ENCODE measurements at regions not wholly inside any gene's neighbourhood (a gene's known extent, or its start where the extent isn't known, plus 50 kb on each side); places are given as distances from the start of the nearest gene placed in this dataset.

GRCh38 chr2:160869411-160869810, 290.8 kb upstream of the TANK start:
- no peaks in the 10 kb centered on the region for H3K9me3 ChIP-seq (ENCODE audit: control insufficient read depth in 2 of 2, insufficient read depth in 1 of 2, low read depth in 1 of 2, low read length in 1 of 2)
- H3K27ac ChIP-seq (ENCODE audit: low read depth in 2 of 2, low read length in 1 of 2) = no peak overlapping the region
- H3K4me3 ChIP-seq (ENCODE audit: low read depth in 1 of 2, low read length in 2 of 2) = no peak overlapping the region
- H3K4me1 ChIP-seq (ENCODE audit: control insufficient read depth in 2 of 2, insufficient read depth in 2 of 2, low read length in 1 of 2) = no peaks in the 10 kb centered on the region
- H3K36me3 ChIP-seq (ENCODE audit: control insufficient read depth in 2 of 2, insufficient read depth in 2 of 2, low read length in 1 of 2) = no peaks in the 10 kb centered on the region
- no peaks in the 10 kb centered on the region for H3K27me3 ChIP-seq (ENCODE audit: control insufficient read depth in 1 of 2, insufficient read depth in 2 of 2, low read length in 2 of 2)
- WGBS, 2 donors = 25 to 43% methylated on average over 2 of the region's 2 CpGs

- no peaks in the 10 kb centered on the region for H3K4me1 ChIP-seq (ENCODE audit: control insufficient read depth in 2 of 2, insufficient read depth in 2 of 2, low read length in 1 of 2)
- no peak overlapping the region for H3K27ac ChIP-seq (ENCODE audit: low read depth in 2 of 2, low read length in 1 of 2)
- H3K4me3 ChIP-seq (ENCODE audit: low read depth in 1 of 2, low read length in 2 of 2) = no peak overlapping the region
- no peaks in the 10 kb centered on the region for H3K27me3 ChIP-seq (ENCODE audit: control insufficient read depth in 1 of 2, insufficient read depth in 2 of 2, low read length in 2 of 2)
- no peaks in the 10 kb centered on the region for H3K9me3 ChIP-seq (ENCODE audit: control insufficient read depth in 2 of 2, insufficient read depth in 1 of 2, low read depth in 1 of 2, low read length in 1 of 2)
- 34% methylated on average over 6 of the region's 6 CpGs for WGBS, 2 donors
- H3K36me3 ChIP-seq (ENCODE audit: control insufficient read depth in 2 of 2, insufficient read depth in 2 of 2, low read length in 1 of 2) = no peaks in the 10 kb centered on the region
These were observed 289.3 kb upstream of the TANK start for GRCh38 chr2:160870729-160871465.

GRCh38 chr2:160871953-160872352, 288.3 kb upstream of the TANK start:
- no peaks in the 10 kb centered on the region for H3K27me3 ChIP-seq (ENCODE audit: control insufficient read depth in 1 of 2, insufficient read depth in 2 of 2, low read length in 2 of 2)

GRCh38 chr2:160876029-160876428, 284.2 kb upstream of the TANK start:
- H3K27ac ChIP-seq (ENCODE audit: low read depth in 2 of 2, low read length in 1 of 2) = no peak overlapping the region
- H3K36me3 ChIP-seq (ENCODE audit: control insufficient read depth in 2 of 2, insufficient read depth in 2 of 2, low read length in 1 of 2) = no peaks in the 10 kb centered on the region
- 58 to 62% methylated on average over 2 of the region's 2 CpGs for WGBS, 2 donors
- H3K27me3 ChIP-seq (ENCODE audit: control insufficient read depth in 1 of 2, insufficient read depth in 2 of 2, low read length in 2 of 2) = no peaks in the 10 kb centered on the region
- H3K4me3 ChIP-seq (ENCODE audit: low read depth in 1 of 2, low read length in 2 of 2) = no peak overlapping the region
- no peaks in the 10 kb centered on the region for H3K9me3 ChIP-seq (ENCODE audit: control insufficient read depth in 2 of 2, insufficient read depth in 1 of 2, low read depth in 1 of 2, low read length in 1 of 2)
- no peaks in the 10 kb centered on the region for H3K4me1 ChIP-seq (ENCODE audit: control insufficient read depth in 2 of 2, insufficient read depth in 2 of 2, low read length in 1 of 2)

More at GRCh38 chr2:160871953-160872352, 288.3 kb upstream of the TANK start:
- 97% methylated on average over 7 of the region's 7 CpGs for WGBS, 2 donors
- Histone ChIP-seq H3K9me3 (ENCODE audit: control insufficient read depth in 2 of 2, insufficient read depth in 1 of 2, low read depth in 1 of 2, low read length in 1 of 2) (no peaks in the 10 kb centered on the region), H3K36me3 (ENCODE audit: control insufficient read depth in 2 of 2, insufficient read depth in 2 of 2, low read length in 1 of 2) (no peaks in the 10 kb centered on the region), H3K4me1 (ENCODE audit: control insufficient read depth in 2 of 2, insufficient read depth in 2 of 2, low read length in 1 of 2) (no peaks in the 10 kb centered on the region), H3K4me3 (ENCODE audit: low read depth in 1 of 2, low read length in 2 of 2) (no peak overlapping the region), H3K27ac (ENCODE audit: low read depth in 2 of 2, low read length in 1 of 2) (no peak overlapping the region)

- no peak overlapping the region for H3K4me3 ChIP-seq (ENCODE audit: low read depth in 1 of 2, low read length in 2 of 2)
- H3K9me3 ChIP-seq (ENCODE audit: control insufficient read depth in 2 of 2, insufficient read depth in 1 of 2, low read depth in 1 of 2, low read length in 1 of 2) = no peaks in the 10 kb centered on the region
- H3K27ac ChIP-seq (ENCODE audit: low read depth in 2 of 2, low read length in 1 of 2) = no peak overlapping the region
- H3K36me3 ChIP-seq (ENCODE audit: control insufficient read depth in 2 of 2, insufficient read depth in 2 of 2, low read length in 1 of 2) = no peaks in the 10 kb centered on the region
- no peaks in the 10 kb centered on the region for H3K27me3 ChIP-seq (ENCODE audit: control insufficient read depth in 1 of 2, insufficient read depth in 2 of 2, low read length in 2 of 2)
- H3K4me1 ChIP-seq (ENCODE audit: control insufficient read depth in 2 of 2, insufficient read depth in 2 of 2, low read length in 1 of 2) = no peaks in the 10 kb centered on the region
- 48 to 58% methylated on average over 3 of the region's 3 CpGs for WGBS, 2 donors
These were observed 283.5 kb upstream of the TANK start for GRCh38 chr2:160876765-160877164.

GRCh38 chr2:160878618-160879017, 281.6 kb upstream of the TANK start:
- Histone ChIP-seq H3K4me3 (ENCODE audit: low read depth in 1 of 2, low read length in 2 of 2) (no peak overlapping the region), H3K9me3 (ENCODE audit: control insufficient read depth in 2 of 2, insufficient read depth in 1 of 2, low read depth in 1 of 2, low read length in 1 of 2) (no peaks in the 10 kb centered on the region), H3K27ac (ENCODE audit: low read depth in 2 of 2, low read length in 1 of 2) (no peak overlapping the region), H3K4me1 (ENCODE audit: control insufficient read depth in 2 of 2, insufficient read depth in 2 of 2, low read length in 1 of 2) (no peaks in the 10 kb centered on the region), H3K27me3 (ENCODE audit: control insufficient read depth in 1 of 2, insufficient read depth in 2 of 2, low read length in 2 of 2) (no peaks in the 10 kb centered on the region), H3K36me3 (ENCODE audit: control insufficient read depth in 2 of 2, insufficient read depth in 2 of 2, low read length in 1 of 2) (no peaks in the 10 kb centered on the region)

- Histone ChIP-seq H3K27me3 (ENCODE audit: control insufficient read depth in 1 of 2, insufficient read depth in 2 of 2, low read length in 2 of 2) (no peaks in the 10 kb centered on the region), H3K36me3 (ENCODE audit: control insufficient read depth in 2 of 2, insufficient read depth in 2 of 2, low read length in 1 of 2) (no peaks in the 10 kb centered on the region), H3K4me3 (ENCODE audit: low read depth in 1 of 2, low read length in 2 of 2) (no peak overlapping the region), H3K9me3 (ENCODE audit: control insufficient read depth in 2 of 2, insufficient read depth in 1 of 2, low read depth in 1 of 2, low read length in 1 of 2) (no peaks in the 10 kb centered on the region), H3K27ac (ENCODE audit: low read depth in 2 of 2, low read length in 1 of 2) (no peak overlapping the region), H3K4me1 (ENCODE audit: control insufficient read depth in 2 of 2, insufficient read depth in 2 of 2, low read length in 1 of 2) (no peaks in the 10 kb centered on the region)
- WGBS, 2 donors = 87 to 92% methylated on average over 3 of the region's 3 CpGs
These were observed 277.3 kb upstream of the TANK start for GRCh38 chr2:160882906-160883305.

GRCh38 chr2:160884056-160884455, 276.2 kb upstream of the TANK start:
- no peak overlapping the region for H3K4me3 ChIP-seq (ENCODE audit: low read depth in 1 of 2, low read length in 2 of 2)
- H3K36me3 ChIP-seq (ENCODE audit: control insufficient read depth in 2 of 2, insufficient read depth in 2 of 2, low read length in 1 of 2) = no peaks in the 10 kb centered on the region
- H3K27me3 ChIP-seq (ENCODE audit: control insufficient read depth in 1 of 2, insufficient read depth in 2 of 2, low read length in 2 of 2) = no peaks in the 10 kb centered on the region
- WGBS, 2 donors = 75 to 88% methylated on average over 6 of the region's 6 CpGs
- no peaks in the 10 kb centered on the region for H3K9me3 ChIP-seq (ENCODE audit: control insufficient read depth in 2 of 2, insufficient read depth in 1 of 2, low read depth in 1 of 2, low read length in 1 of 2)
- H3K27ac ChIP-seq (ENCODE audit: low read depth in 2 of 2, low read length in 1 of 2) = no peak overlapping the region
- H3K4me1 ChIP-seq (ENCODE audit: control insufficient read depth in 2 of 2, insufficient read depth in 2 of 2, low read length in 1 of 2) = no peaks in the 10 kb centered on the region

GRCh38 chr2:160889439-160890170, 270.6 kb upstream of the TANK start:
- H3K4me3 ChIP-seq (ENCODE audit: low read depth in 1 of 2, low read length in 2 of 2) = no peak overlapping the region
- WGBS, 2 donors = 93 to 95% methylated on average over 4 of the region's 4 CpGs

More at GRCh38 chr2:160889439-160890170, 270.6 kb upstream of the TANK start:
- Histone ChIP-seq H3K27ac (ENCODE audit: low read depth in 2 of 2, low read length in 1 of 2) (no peak overlapping the region), H3K9me3 (ENCODE audit: control insufficient read depth in 2 of 2, insufficient read depth in 1 of 2, low read depth in 1 of 2, low read length in 1 of 2) (no peaks in the 10 kb centered on the region), H3K36me3 (ENCODE audit: control insufficient read depth in 2 of 2, insufficient read depth in 2 of 2, low read length in 1 of 2) (no peaks in the 10 kb centered on the region), H3K27me3 (ENCODE audit: control insufficient read depth in 1 of 2, insufficient read depth in 2 of 2, low read length in 2 of 2) (no peaks in the 10 kb centered on the region), H3K4me1 (ENCODE audit: control insufficient read depth in 2 of 2, insufficient read depth in 2 of 2, low read length in 1 of 2) (no peaks in the 10 kb centered on the region)

Data from esophagus (tissue), 2 donors.